HL-60/S4 treated with phorbol 12-myristate 13-acetate at 8.2 ng/mL for 4 days and 3 days (cell line): ENCODE measurements at regions not wholly inside any gene's neighbourhood (a gene's known extent, or its start where the extent isn't known, plus 50 kb on each side); places are given as distances from the start of the nearest gene placed in this dataset.

ENCODE experiments used
- in situ Hi-C: fragments of 300-500 bp; cut with MboI; formaldehyde crosslinking; loops from 2 replicates; pipeline ENCODE4 v1.15.0; 2022; ENCODE audit warnings: low sequenced_read_pairs

GRCh38 chr6:87869064-87869905 is 167.3 kb upstream of the AKIRIN2 start:
- in situ Hi-C loops, result no loop called here

DNA sequence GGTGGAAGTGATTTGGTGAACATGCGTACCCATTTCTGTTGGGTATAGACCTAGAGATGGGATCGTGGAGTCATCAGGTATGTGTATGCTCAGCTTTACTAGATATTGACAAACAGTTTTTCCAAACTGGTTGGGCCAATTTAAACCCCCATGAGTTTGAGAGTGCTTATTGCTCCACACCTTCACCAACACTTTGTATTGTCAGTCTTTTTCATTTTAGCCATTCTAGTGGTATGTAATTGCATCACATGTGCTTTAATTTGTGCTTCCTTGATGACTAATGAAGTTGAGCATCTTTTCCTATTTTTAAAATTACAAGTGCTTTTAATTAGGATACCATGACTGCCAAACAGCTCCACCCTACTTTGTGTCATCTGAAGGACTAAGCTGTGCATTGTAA is 158.9 kb upstream of the AKIRIN2 start:
- in situ Hi-C loops, result no loop called here

GRCh38 chr6:87858440-87858839 is 156.4 kb upstream of the AKIRIN2 start:
- in situ Hi-C loops, result no loop called here

DNA sequence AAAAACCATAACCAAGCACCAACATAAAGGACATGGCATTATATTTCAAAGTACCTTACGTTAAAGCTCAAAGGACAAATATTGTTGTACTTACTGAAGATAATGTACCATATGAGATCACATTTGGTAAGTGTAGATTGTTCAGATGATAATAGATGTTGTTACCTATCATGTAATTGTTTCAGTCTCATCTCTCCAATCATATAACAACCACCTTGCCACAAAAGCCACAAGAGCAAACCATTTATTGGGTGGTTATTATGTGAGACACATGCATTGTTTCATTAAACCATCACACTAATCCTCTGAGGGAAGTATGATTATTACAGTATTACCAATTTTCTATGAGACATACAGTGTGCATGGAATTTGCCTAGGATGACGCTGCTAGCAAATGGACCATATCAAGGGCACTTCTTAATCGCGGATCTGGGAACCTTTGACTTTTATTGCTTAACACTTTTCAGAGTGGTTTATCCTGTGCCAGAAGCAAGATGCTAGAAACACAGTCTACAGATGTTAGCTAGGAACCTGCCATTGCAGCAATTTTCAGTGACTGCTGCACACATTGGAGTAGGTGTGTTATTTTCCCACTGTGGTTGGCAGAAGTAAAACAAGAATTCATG is 149.8 kb upstream of the AKIRIN2 start:
- in situ Hi-C loops, result no loop called here

GRCh38 chr6:87848616-87849015 is 146.6 kb upstream of the AKIRIN2 start:
- in situ Hi-C loops, result no loop called here

- in situ Hi-C loops, result no loop called here
Measured at GRCh38 chr6:87847830-87848210, 145.8 kb upstream of the AKIRIN2 start.

GRCh38 chr6:87847135-87847829 is 145.2 kb upstream of the AKIRIN2 start:
- in situ Hi-C loops, result no loop called here

DNA sequence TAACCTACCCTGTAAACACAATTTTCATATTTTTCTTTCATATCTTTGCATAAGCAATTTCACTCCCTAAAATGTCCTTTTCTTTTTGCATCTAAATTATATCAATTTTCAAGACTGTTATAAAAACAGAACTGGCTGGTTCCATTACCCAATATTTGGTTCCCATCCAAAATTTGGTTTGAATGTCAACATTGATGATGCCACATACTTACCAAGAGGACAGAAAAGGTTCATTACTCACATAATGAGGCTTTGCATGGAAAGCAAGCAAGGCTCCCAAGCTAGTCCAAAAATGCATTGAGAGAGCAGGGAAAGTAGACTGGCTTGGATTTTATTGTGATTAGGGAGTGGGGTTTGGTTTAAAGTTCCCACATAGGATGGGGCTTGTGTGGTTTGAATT is 144.4 kb upstream of the AKIRIN2 start:
- in situ Hi-C loops, result no loop called here

GRCh38 chr6:87840324-87840723 is 138.3 kb upstream of the AKIRIN2 start:
- in situ Hi-C loops, result no loop called here

DNA sequence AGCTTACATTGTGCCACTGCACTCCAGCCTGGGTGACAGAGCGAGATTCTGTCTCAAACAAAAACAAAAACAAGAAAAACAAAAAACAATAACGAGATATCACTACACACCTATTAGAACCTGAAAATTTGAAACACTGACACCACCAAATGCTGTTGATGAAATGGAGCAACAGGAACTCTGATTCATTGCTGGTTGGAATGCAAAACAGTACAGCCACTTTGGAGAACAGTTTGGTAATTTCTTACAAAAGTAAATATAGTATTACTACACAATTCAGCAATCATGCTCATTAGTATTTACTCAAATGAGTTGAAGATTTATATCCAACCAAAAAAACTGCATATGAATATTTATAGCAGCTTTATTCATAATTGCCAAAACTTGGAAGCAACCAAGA is 135.8 kb upstream of the AKIRIN2 start:
- in situ Hi-C loops, result no loop called here

DNA sequence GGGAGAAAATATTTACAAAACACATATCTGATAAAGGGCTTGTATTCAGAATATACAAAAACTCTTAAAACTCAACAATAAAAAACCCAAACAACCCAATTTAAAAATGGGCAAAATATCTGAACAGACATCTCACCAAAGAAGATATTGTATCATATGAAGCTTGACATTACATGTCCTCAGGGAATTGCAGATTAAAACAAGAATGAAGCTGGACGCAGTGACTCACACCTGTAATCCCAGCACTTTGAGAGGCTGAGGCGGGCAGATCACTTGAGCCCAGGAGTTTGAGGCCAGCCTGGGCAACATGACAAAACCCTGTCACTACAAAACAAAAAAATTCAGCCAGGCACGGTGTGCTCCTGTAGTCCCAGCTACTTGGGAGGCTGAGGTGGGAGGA is 135.4 kb upstream of the AKIRIN2 start:
- in situ Hi-C loops, result no loop called here

DNA sequence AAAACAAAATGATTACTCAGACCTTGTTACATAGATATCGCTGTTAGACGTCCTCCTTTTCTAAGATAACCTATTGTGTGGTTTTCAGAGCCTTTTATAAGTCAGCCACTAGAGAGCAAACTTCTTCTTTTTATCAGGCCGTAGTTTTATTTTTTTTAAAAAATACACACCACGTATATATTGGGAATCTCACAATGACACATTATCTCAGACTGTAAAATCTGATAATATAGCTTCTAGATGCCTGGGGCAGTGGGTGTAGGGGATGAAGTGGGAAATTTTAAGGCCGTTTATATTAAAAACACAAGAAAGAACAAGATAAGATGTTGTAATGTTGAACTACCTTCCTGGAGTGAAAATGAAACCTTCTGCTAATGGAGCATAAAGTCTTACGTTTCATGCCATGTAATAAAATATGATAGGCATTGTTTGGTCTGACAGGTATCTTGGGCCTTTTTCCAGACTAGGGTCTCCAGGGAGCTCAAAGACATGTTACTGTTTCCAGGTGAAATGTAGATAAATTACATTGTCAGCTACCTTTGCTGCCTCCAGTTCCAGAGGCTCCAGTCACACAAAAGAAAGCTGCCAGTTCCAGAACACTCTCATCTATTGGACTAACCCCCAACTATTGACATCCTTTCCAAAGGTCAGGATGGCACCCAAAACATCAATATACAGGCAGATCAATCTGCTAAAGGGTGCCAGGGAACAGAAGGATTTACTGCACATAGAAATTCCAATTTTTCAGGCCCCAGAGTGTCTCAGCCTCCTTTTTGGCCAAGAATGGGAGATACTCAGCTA is 130.2 kb upstream of the AKIRIN2 start:
- in situ Hi-C loops, result no loop called here

DNA sequence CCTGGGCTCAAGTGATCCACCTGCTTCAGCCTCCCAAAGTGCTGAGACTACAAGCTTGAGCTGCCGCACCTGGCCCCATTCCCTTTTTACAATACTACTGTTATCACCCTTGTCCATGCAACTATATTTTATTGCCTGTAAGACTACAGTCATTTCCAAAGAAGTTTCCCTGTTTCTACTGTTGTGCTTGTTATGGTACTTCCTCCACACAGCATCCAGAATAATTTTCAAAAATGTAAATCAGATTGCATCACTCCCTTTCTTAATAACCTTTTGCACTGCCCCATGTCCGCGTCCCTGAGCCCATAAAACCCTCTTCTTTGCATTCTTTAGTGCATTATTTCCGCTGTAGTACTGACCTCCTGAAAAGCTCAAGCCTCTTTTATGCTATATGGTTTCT is 128.9 kb upstream of the AKIRIN2 start:
- in situ Hi-C loops, result no loop called here

GRCh38 chr6:87829622-87830121 is 127.6 kb upstream of the AKIRIN2 start:
- in situ Hi-C loops, result no loop called here

- in situ Hi-C loops, result no loop called here
Measured at GRCh38 chr6:87828044-87828443, 126.0 kb upstream of the AKIRIN2 start.

GRCh38 chr6:87827346-87827745 is 125.3 kb upstream of the AKIRIN2 start:
- in situ Hi-C loops, result no loop called here

DNA sequence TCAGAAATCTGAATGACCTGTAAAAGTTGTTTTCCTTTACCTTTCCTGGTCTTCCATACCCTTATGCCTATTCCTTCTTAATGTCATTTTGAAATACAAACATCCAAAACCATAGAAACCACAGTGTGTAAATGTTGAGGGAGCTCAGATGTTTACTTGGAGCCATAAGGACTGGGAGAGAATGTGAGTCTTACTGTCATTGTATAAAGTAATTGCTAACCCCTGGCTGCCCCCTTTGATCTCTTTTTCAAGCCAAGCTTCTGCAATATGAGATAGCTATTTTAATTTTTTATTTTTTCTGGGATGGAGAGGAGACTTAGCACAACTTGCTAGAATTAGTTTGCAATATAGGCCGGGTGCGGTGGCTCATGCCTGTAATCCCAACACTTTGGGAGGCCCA is 124.4 kb upstream of the AKIRIN2 start:
- in situ Hi-C loops, result no loop called here

GRCh38 chr6:87825821-87826221 is 123.8 kb upstream of the AKIRIN2 start:
- in situ Hi-C loops, result no loop called here

GRCh38 chr6:87824958-87825491 is 123.0 kb upstream of the AKIRIN2 start:
- in situ Hi-C loops, result no loop called here

GRCh38 chr6:87822011-87822410 is 120.0 kb upstream of the AKIRIN2 start:
- in situ Hi-C loops, result no loop called here
